ENCODE measurements at regions not wholly inside any gene's neighbourhood (a gene's known extent, or its start where the extent isn't known, plus 50 kb on each side); places are given as distances from the start of the nearest gene placed in this dataset.

GRCh38 chr2:53448591-53448990 lies 319.0 kb upstream of the CHAC2 start:
- no peaks in the 10 kb centered on the region for H4K20me1 ChIP-seq (ENCODE audit: insufficient read depth)
- H3K9ac ChIP-seq, result no peak overlapping the region
- H3K4me1 ChIP-seq (ENCODE audit: insufficient read depth), result peaks cover 12% of the 10 kb centered on the region
- H3K9me3 ChIP-seq (ENCODE audit: low read depth), result no peaks in the 10 kb centered on the region
- WGBS, 2 experiments (ENCODE audit: low coverage in 1 of 2, low lambda C conversion rate in 2 of 2, missing lambda C conversion rate in 2 of 2), result 0 to 3% methylated on average over 1 of the region's 1 CpG
- H3K4me2 ChIP-seq (ENCODE audit: unreplicated experiment), result no peak overlapping the region
- H3K36me3 ChIP-seq (ENCODE audit: low read depth), result no peaks in the 10 kb centered on the region
- TF ChIP-seq EZH2 (IDR thresholded peaks at IDR 0.05; ENCODE audit: insufficient read depth, poor library complexity, severe bottlenecking), result no peak
- TF ChIP-seq EZH2phosphoT487 (IDR thresholded peaks at IDR 0.05; ENCODE audit: insufficient read depth, low read depth), result no peak
- no peak overlapping the region for H3K4me3 ChIP-seq
- no peaks in the 10 kb centered on the region for H3K79me2 ChIP-seq (ENCODE audit: insufficient read depth)
- no peaks in the 10 kb centered on the region; the same call in 1 of the 2 replicates for H3K27me3 ChIP-seq (replicated peaks; ENCODE audit: insufficient read depth)
- peak; percentile 39 for DNase-seq
- H2AFZ ChIP-seq, result no peak overlapping the region
- in situ Hi-C loops (cut with MboI), result no loop called here
- H3K27ac ChIP-seq, result no peak overlapping the region
- 0 out of 2 replicates have a peak, but pooled peaks cover 4% of the 10 kb centered on the region for H3F3A ChIP-seq (ENCODE audit: insufficient read depth)
- no peaks in the 10 kb centered on the region for H3K9me2 ChIP-seq (ENCODE audit: insufficient read depth)

- no peaks in the 10 kb centered on the region for H3K9me2 ChIP-seq (ENCODE audit: insufficient read depth)
- in situ Hi-C loops (cut with MboI), result no loop called here
- H3K9me3 ChIP-seq (ENCODE audit: low read depth), result no peaks in the 10 kb centered on the region
- no peak overlapping the region for H3K4me2 ChIP-seq (ENCODE audit: unreplicated experiment)
- no peak overlapping the region for H2AFZ ChIP-seq
- no peak overlapping the region for H3K27ac ChIP-seq
- H3K27me3 ChIP-seq (replicated peaks; ENCODE audit: insufficient read depth), result no peaks in the 10 kb centered on the region; the same call in 1 of the 2 replicates
- H3K79me2 ChIP-seq (ENCODE audit: insufficient read depth), result no peaks in the 10 kb centered on the region
- no peaks in the 10 kb centered on the region for H4K20me1 ChIP-seq (ENCODE audit: insufficient read depth)
- H3K9ac ChIP-seq, result no peak overlapping the region
- no peak for DNase-seq
- WGBS, 2 experiments (ENCODE audit: low coverage in 1 of 2, low lambda C conversion rate in 2 of 2, missing lambda C conversion rate in 2 of 2), result 69 to 70% methylated on average over 5 of the region's 5 CpGs
- H3F3A ChIP-seq (ENCODE audit: insufficient read depth), result 0 out of 2 replicates have a peak, but pooled peaks cover 4% of the 10 kb centered on the region
- H3K36me3 ChIP-seq (ENCODE audit: low read depth), result no peaks in the 10 kb centered on the region
- H3K4me3 ChIP-seq, result no peak overlapping the region
- TF ChIP-seq EZH2phosphoT487 (IDR thresholded peaks at IDR 0.05; ENCODE audit: insufficient read depth, low read depth) (no peak), EZH2 (IDR thresholded peaks at IDR 0.05; ENCODE audit: insufficient read depth, poor library complexity, severe bottlenecking) (no peak)
- H3K4me1 ChIP-seq (ENCODE audit: insufficient read depth), result peaks cover 12% of the 10 kb centered on the region
Measured at GRCh38 chr2:53448086-53448485, 319.5 kb upstream of the CHAC2 start.

- H3K27me3 ChIP-seq (replicated peaks; ENCODE audit: insufficient read depth), result no peaks in the 10 kb centered on the region
- H3K27ac ChIP-seq, result peak overlapping the region; percentile 31
- H3K9me3 ChIP-seq (ENCODE audit: low read depth), result no peaks in the 10 kb centered on the region
- H3K9me2 ChIP-seq (ENCODE audit: insufficient read depth), result no peaks in the 10 kb centered on the region
- H4K20me1 ChIP-seq (ENCODE audit: insufficient read depth), result no peaks in the 10 kb centered on the region
- H3K79me2 ChIP-seq (ENCODE audit: insufficient read depth), result no peaks in the 10 kb centered on the region
- peaks cover 12% of the 10 kb centered on the region for H3K4me1 ChIP-seq (ENCODE audit: insufficient read depth)
- H3K36me3 ChIP-seq (ENCODE audit: low read depth), result no peaks in the 10 kb centered on the region
- in situ Hi-C loops (cut with MboI), result no loop called here
- no peak overlapping the region for H3K9ac ChIP-seq
- H3K4me2 ChIP-seq (ENCODE audit: unreplicated experiment), result peak overlapping the region; percentile 70
- 0 out of 2 replicates have a peak overlapping the region, but pooled peaks have one; percentile 13 for H3K4me3 ChIP-seq
- DNase-seq, result peak; percentile 89
- no peak overlapping the region; the same call in 1 of the 2 replicates for H2AFZ ChIP-seq
- H3F3A ChIP-seq (ENCODE audit: insufficient read depth), result 0 out of 2 replicates have a peak, but pooled peaks cover 4% of the 10 kb centered on the region
- no peak for TF ChIP-seq EZH2 (IDR thresholded peaks at IDR 0.05; ENCODE audit: insufficient read depth, poor library complexity, severe bottlenecking)
- TF ChIP-seq EZH2phosphoT487 (IDR thresholded peaks at IDR 0.05; ENCODE audit: insufficient read depth, low read depth), result no peak
- 37 to 39% methylated on average over 7 of the region's 7 CpGs for WGBS, 2 experiments (ENCODE audit: low coverage in 1 of 2, low lambda C conversion rate in 2 of 2, missing lambda C conversion rate in 2 of 2)
Measured at GRCh38 chr2:53445383-53446070, 322.1 kb upstream of the CHAC2 start.

GRCh38 chr2:53442783-53443182 lies 324.8 kb upstream of the CHAC2 start:
- H2AFZ ChIP-seq, result no peak overlapping the region

More at GRCh38 chr2:53442783-53443182, 324.8 kb upstream of the CHAC2 start:
- Histone ChIP-seq H3K27me3 (replicated peaks; ENCODE audit: insufficient read depth) (no peaks in the 10 kb centered on the region), H3K4me2 (ENCODE audit: unreplicated experiment) (no peak overlapping the region), H3K9me3 (ENCODE audit: low read depth) (no peaks in the 10 kb centered on the region), H3K9ac (no peak overlapping the region), H4K20me1 (ENCODE audit: insufficient read depth) (no peaks in the 10 kb centered on the region), H3K27ac (no peak overlapping the region), H3K4me3 (no peak overlapping the region), H3K79me2 (ENCODE audit: insufficient read depth) (no peaks in the 10 kb centered on the region), H3K36me3 (ENCODE audit: low read depth) (no peaks in the 10 kb centered on the region), H3K4me1 (ENCODE audit: insufficient read depth) (peaks cover 12% of the 10 kb centered on the region), H3K9me2 (ENCODE audit: insufficient read depth) (no peaks in the 10 kb centered on the region), H3F3A (ENCODE audit: insufficient read depth) (0 out of 2 replicates have a peak, but pooled peaks cover 4% of the 10 kb centered on the region)
- 94 to 96% methylated on average over 4 of the region's 4 CpGs for WGBS, 2 experiments (ENCODE audit: low coverage in 1 of 2, low lambda C conversion rate in 2 of 2, missing lambda C conversion rate in 2 of 2)
- TF ChIP-seq EZH2 (IDR thresholded peaks at IDR 0.05; ENCODE audit: insufficient read depth, poor library complexity, severe bottlenecking) (no peak), EZH2phosphoT487 (IDR thresholded peaks at IDR 0.05; ENCODE audit: insufficient read depth, low read depth) (no peak)
- in situ Hi-C loops (cut with MboI), result no loop called here
- no peak for DNase-seq

Data from GM23248 (cell line).